Hepatocyte (in vitro differentiated cells): ENCODE measurements at regions not wholly inside any gene's neighbourhood (a gene's known extent, or its start where the extent isn't known, plus 50 kb on each side); places are given as distances from the start of the nearest gene placed in this dataset.

Experiments used
- DNase-seq: peaks from one replicate; pipeline ENCODE4 v3.0.0-alpha.2; 2016; ENCODE audit warnings: low spot score
- H2AFZ ChIP-seq: fragments of 200-600 bp; sonication (generic); 2 replicates; pipeline ENCODE4 v1.6.0; 2016; ENCODE audit warnings: antibody characterized with exemption, mild to moderate bottlenecking
- H3K27ac ChIP-seq: fragments of 200-600 bp; sonication (generic); 2 replicates; pipeline ENCODE4 v1.5.1; 2016; ENCODE audit warnings: mild to moderate bottlenecking
- H3K27me3 ChIP-seq: fragments of 200-600 bp; sonication (generic); 2 replicates; pipeline ENCODE4 v1.6.1; 2016
- H3K36me3 ChIP-seq: fragments of 200-600 bp; sonication (generic); replicated peaks from 2 replicates; pipeline ENCODE4 v1.5.1; 2016; ENCODE audit warnings: low read depth; ENCODE audit not compliant: insufficient read depth
- H3K4me1 ChIP-seq: fragments of 200-600 bp; sonication (generic); 2 replicates; pipeline ENCODE4 v1.5.1; 2016; ENCODE audit warnings: mild to moderate bottlenecking, moderate library complexity; ENCODE audit not compliant: insufficient read depth
- H3K4me2 ChIP-seq: fragments of 200-600 bp; sonication (generic); 2 replicates; pipeline ENCODE4 v1.6.0; 2016
- H3K4me3 ChIP-seq: fragments of 200-600 bp; sonication (generic); 2 replicates; pipeline ENCODE4 v1.5.1; 2016; ENCODE audit warnings: mild to moderate bottlenecking
- H3K79me2 ChIP-seq: fragments of 200-600 bp; sonication (generic); 2 replicates; pipeline ENCODE4 v1.6.0; 2017; ENCODE audit warnings: mild to moderate bottlenecking
- H3K9me2 ChIP-seq: fragments of 200-600 bp; sonication (generic); replicated peaks from 2 replicates; pipeline ENCODE4 v1.6.0; 2017; ENCODE audit warnings: mild to moderate bottlenecking; ENCODE audit not compliant: insufficient read depth
- H3K9me3 ChIP-seq: fragments of 200-600 bp; sonication (generic); 2 replicates; pipeline ENCODE4 v1.5.1; 2016; ENCODE audit warnings: low read depth, mild to moderate bottlenecking
- H4K20me1 ChIP-seq: fragments of 200-600 bp; sonication (generic); 2 replicates; pipeline ENCODE4 v1.6.0; 2016; ENCODE audit warnings: mild to moderate bottlenecking; ENCODE audit not compliant: insufficient read depth, poor library complexity, severe bottlenecking
- CTCF ChIP-seq: fragments of 200-600 bp; sonication (generic); IDR thresholded peaks from 2 replicates; pipeline ENCODE4 v1.5.1; 2016; ENCODE audit warnings: antibody characterized with exemption, mild to moderate bottlenecking; ENCODE audit not compliant: poor library complexity
- EZH2 ChIP-seq: fragments of 200-600 bp; sonication (generic); IDR thresholded peaks from 2 replicates; pipeline ENCODE4 v1.6.1; 2016; ENCODE audit warnings: antibody characterized with exemption, mild to moderate bottlenecking, borderline replicate concordance
- EZH2phosphoT487 ChIP-seq: fragments of 200-600 bp; sonication (generic); IDR thresholded peaks from one replicate; pipeline ENCODE4 v1.6.1; 2018; ENCODE audit warnings: antibody characterized with exemption, mild to moderate bottlenecking, low read depth, moderate library complexity; ENCODE audit not compliant: unreplicated experiment, severe bottlenecking
- WGBS: methylation state at CpG from one replicate; pipeline ENCODE4 v1.1.6; 2016; ENCODE audit warnings: low lambda C conversion rate; ENCODE audit errors: missing lambda C conversion rate; 5-methylcytosine and 5-hydroxymethylcytosine counted together

- H3K9me3 ChIP-seq: no peaks in the 10 kb centered on the region
- no peaks in the 10 kb centered on the region for H4K20me1 ChIP-seq
- H3K9me2 ChIP-seq: no peaks in the 10 kb centered on the region
- no peaks in the 10 kb centered on the region for H3K36me3 ChIP-seq
- H3K4me3 ChIP-seq: no peak overlapping the region
- H3K27me3 ChIP-seq: no peaks in the 10 kb centered on the region
- no peak overlapping the region for H2AFZ ChIP-seq
- no peak overlapping the region for H3K4me2 ChIP-seq
- DNase-seq: no peak
- WGBS: 63% methylated on average over 1 of the region's 1 CpG
- H3K79me2 ChIP-seq: no peaks in the 10 kb centered on the region
- H3K27ac ChIP-seq: no peak overlapping the region
- H3K4me1 ChIP-seq: peaks cover 12% of the 10 kb centered on the region
- no peak for TF ChIP-seq EZH2phosphoT487
- TF ChIP-seq EZH2: no peak
- TF ChIP-seq CTCF: no peak
These were observed 95.8 kb downstream of the CDC7 start for GRCh38 chr1:91596474-91596873.

DNA sequence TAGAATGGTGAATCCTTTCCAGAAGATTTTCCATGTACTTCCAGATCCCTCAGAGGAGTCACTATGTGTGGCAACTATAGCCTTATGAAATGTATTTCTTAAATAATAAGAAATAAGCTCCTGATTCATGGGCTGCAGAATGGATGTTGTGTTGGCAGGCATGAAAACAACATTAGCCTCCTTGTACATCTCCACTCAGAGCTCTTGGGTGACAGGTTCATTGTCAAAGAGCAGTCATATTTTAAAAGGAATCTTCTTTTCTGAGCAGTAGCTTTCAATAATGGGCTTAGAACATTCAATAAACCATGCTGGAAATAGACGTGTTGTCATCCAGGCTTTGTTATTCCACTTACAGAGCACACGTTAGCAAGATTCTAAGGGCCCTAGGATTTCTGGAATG is 96.6 kb downstream of the CDC7 start:
- no peak for DNase-seq
- H2AFZ ChIP-seq: no peak overlapping the region
- H3K27ac ChIP-seq: no peak overlapping the region
- no peaks in the 10 kb centered on the region for H3K36me3 ChIP-seq
- 83% methylated on average over 2 of the region's 2 CpGs for WGBS
- no peaks in the 10 kb centered on the region for H3K9me3 ChIP-seq
- peaks cover 6% of the 10 kb centered on the region for H3K4me1 ChIP-seq
- no peaks in the 10 kb centered on the region for H3K27me3 ChIP-seq
- no peak overlapping the region for H3K4me2 ChIP-seq
- H4K20me1 ChIP-seq: no peaks in the 10 kb centered on the region
- no peaks in the 10 kb centered on the region for H3K79me2 ChIP-seq
- H3K9me2 ChIP-seq: no peaks in the 10 kb centered on the region
- no peak overlapping the region for H3K4me3 ChIP-seq
- no peak for TF ChIP-seq CTCF
- TF ChIP-seq EZH2: no peak
- TF ChIP-seq EZH2phosphoT487: no peak

GRCh38 chr1:91600431-91601337 is 100.0 kb downstream of the CDC7 start:
- Histone ChIP-seq H3K4me3 (no peak overlapping the region), H3K4me1 (peaks cover 6% of the 10 kb centered on the region), H3K27ac (no peak overlapping the region), H3K27me3 (no peaks in the 10 kb centered on the region), H3K79me2 (no peaks in the 10 kb centered on the region), H4K20me1 (no peaks in the 10 kb centered on the region), H3K4me2 (no peak overlapping the region), H2AFZ (no peak overlapping the region), H3K9me2 (no peaks in the 10 kb centered on the region), H3K36me3 (no peaks in the 10 kb centered on the region), H3K9me3 (no peaks in the 10 kb centered on the region)
- WGBS: 56% methylated on average over 11 of the region's 11 CpGs
- TF ChIP-seq EZH2 (no peak), EZH2phosphoT487 (no peak), CTCF (no peak)
- no peak for DNase-seq
